Gastrocnemius medialis (tissue), 4 donors: ENCODE measurements at regions not wholly inside any gene's neighbourhood (a gene's known extent, or its start where the extent isn't known, plus 50 kb on each side); places are given as distances from the start of the nearest gene placed in this dataset.

Experiments used
- POLR2A ChIP-seq, 2 donors: fragments of 450-650 bp; IDR thresholded peaks; one replicate each; pipeline ENCODE4 v1.6.1; 2017; ENCODE audit warnings: antibody characterized with exemption in 2 of 2, mild to moderate bottlenecking in 2 of 2, moderate library complexity in 2 of 2
- TF ChIP-seq, protein P1 (sequence below), 5 experiments: fragments of 450-650 bp in 3 of 5; fragments of 200-600 bp in 2 of 5; sonication (generic) in 2 of 5; IDR thresholded peaks in 4 of 5; conservative IDR thresholded peaks in 1 of 5; 1 replicate in 4 of 5; 2 replicates in 1 of 5; pipeline ENCODE4 v1.5.1; 2016 to 2019; ENCODE audit warnings: antibody characterized with exemption in 5 of 5, mild to moderate bottlenecking in 3 of 5, moderate library complexity in 3 of 5

DNA sequence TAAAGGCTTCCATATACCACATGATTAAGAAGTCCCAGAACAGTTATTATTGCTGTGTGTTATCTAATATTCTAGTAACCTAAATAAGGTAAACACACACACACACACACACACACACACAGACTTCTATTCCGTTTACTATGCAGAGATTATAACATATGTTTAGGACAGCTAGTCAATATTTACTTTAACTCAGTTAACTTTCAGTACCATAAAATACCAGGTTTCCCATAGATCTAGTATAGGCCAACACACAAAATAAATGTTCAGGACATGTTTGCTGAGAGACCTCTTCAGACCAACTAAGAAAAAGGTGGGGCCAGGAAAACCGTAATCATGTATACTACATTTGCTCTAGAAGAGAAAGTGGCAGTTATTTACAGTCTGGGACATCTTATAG, 365.5 kb downstream of the KLHL13 start:
- TF ChIP-seq, protein P1, sequence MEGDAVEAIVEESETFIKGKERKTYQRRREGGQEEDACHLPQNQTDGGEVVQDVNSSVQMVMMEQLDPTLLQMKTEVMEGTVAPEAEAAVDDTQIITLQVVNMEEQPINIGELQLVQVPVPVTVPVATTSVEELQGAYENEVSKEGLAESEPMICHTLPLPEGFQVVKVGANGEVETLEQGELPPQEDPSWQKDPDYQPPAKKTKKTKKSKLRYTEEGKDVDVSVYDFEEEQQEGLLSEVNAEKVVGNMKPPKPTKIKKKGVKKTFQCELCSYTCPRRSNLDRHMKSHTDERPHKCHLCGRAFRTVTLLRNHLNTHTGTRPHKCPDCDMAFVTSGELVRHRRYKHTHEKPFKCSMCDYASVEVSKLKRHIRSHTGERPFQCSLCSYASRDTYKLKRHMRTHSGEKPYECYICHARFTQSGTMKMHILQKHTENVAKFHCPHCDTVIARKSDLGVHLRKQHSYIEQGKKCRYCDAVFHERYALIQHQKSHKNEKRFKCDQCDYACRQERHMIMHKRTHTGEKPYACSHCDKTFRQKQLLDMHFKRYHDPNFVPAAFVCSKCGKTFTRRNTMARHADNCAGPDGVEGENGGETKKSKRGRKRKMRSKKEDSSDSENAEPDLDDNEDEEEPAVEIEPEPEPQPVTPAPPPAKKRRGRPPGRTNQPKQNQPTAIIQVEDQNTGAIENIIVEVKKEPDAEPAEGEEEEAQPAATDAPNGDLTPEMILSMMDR (IDR thresholded peaks at IDR 0.05 in 4 of 5, conservative IDR thresholded peaks at IDR 0.05 in 1 of 5) = no peak
- no peak for TF ChIP-seq POLR2A (IDR thresholded peaks at IDR 0.05)
